ENCODE measurements at regions not wholly inside any gene's neighbourhood (a gene's known extent, or its start where the extent isn't known, plus 50 kb on each side); places are given as distances from the start of the nearest gene placed in this dataset.

- TF ChIP-seq CTCF (IDR thresholded peaks at IDR 0.05 in 4 of 5, conservative IDR thresholded peaks at IDR 0.05 in 1 of 5) = no peak
- TF ChIP-seq POLR2A (IDR thresholded peaks at IDR 0.05) = no peak
- ATAC-seq (no peak), DNase-seq (no peak)
- H3K9me3 ChIP-seq = peaks cover 0 to 7% (median 0%) of the 10 kb centered on the region in 3 donors
- H3K4me1 ChIP-seq = no peaks in the 10 kb centered on the region
- intact Hi-C loops (cut with DNase I; ENCODE audit: low total_unique reads) = no loop called here
- no peak overlapping the region for H3K4me3 ChIP-seq
- no peaks in the 10 kb centered on the region for H3K27me3 ChIP-seq
- in situ Hi-C loops (cut with MboI; ENCODE audit: low sequenced_read_pairs in 4 of 4) = no loop called here
- no peaks in the 10 kb centered on the region for H3K36me3 ChIP-seq
- no peak overlapping the region for H3K27ac ChIP-seq
Observed at GRCh38 chr7:153642989-153643388, 409.2 kb upstream of the DPP6 start.

DNA sequence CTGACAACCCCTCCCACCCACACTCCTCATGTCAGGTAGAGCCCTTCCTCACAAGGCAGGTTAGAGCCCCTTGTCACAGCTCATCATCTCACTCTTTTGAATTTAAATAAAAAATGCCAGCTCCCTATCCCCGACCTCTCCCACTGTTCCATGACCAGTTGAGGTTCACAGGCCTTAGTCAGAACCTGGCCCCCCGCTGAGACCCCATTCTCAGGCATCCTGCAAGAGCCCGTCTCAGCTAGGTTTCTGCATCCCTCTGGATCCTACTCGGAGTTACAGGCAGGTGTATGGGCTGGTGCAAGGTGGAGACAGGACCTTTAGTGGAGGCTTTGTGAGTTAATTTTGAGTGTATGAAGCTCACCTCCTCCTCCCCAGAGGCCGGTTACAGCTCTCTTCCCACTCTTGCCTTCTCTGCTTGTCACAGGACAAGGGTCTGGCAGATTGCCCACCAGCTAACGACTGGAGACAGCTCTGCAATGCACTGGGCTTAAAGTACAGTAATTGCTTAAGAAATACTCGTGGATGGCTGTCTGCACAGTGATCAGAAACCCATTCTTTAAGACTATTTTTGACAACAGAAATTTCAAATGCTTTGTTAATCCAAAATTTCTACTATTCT, 394.9 kb upstream of the DPP6 start:
- in situ Hi-C loops (cut with MboI; ENCODE audit: low sequenced_read_pairs in 4 of 4) (no loop called here), intact Hi-C loops (cut with DNase I; ENCODE audit: low total_unique reads) (no loop called here)
- DNase-seq = no peak
- Histone ChIP-seq H3K4me3 (no peak overlapping the region), H3K4me1 (no peaks in the 10 kb centered on the region), H3K36me3 (no peaks in the 10 kb centered on the region), H3K27me3 (no peaks in the 10 kb centered on the region), H3K9me3 (no peaks in the 10 kb centered on the region), H3K27ac (no peak overlapping the region)
- TF ChIP-seq POLR2A (IDR thresholded peaks at IDR 0.05) (no peak), CTCF (IDR thresholded peaks at IDR 0.05 in 4 of 5, conservative IDR thresholded peaks at IDR 0.05 in 1 of 5) (no peak)
- no peak for ATAC-seq

- no peaks in the 10 kb centered on the region for H3K36me3 ChIP-seq
- H3K27ac ChIP-seq = no peak overlapping the region
- TF ChIP-seq POLR2A (IDR thresholded peaks at IDR 0.05) = no peak
- TF ChIP-seq CTCF (IDR thresholded peaks at IDR 0.05 in 4 of 5, conservative IDR thresholded peaks at IDR 0.05 in 1 of 5) = no peak
- DNase-seq = no peak
- intact Hi-C loops (cut with DNase I; ENCODE audit: low total_unique reads) = no loop called here
- in situ Hi-C loops (cut with MboI; ENCODE audit: low sequenced_read_pairs in 4 of 4) = no loop called here
- H3K9me3 ChIP-seq = no peaks in the 10 kb centered on the region
- H3K4me1 ChIP-seq = no peaks in the 10 kb centered on the region
- no peak overlapping the region for H3K4me3 ChIP-seq
- ATAC-seq = no peak
- no peaks in the 10 kb centered on the region for H3K27me3 ChIP-seq
Observed at GRCh38 chr7:153675131-153675530, 377.1 kb upstream of the DPP6 start.

- no peaks in the 10 kb centered on the region for H3K27me3 ChIP-seq
- no peak for DNase-seq
- no peaks in the 10 kb centered on the region for H3K4me1 ChIP-seq
- intact Hi-C loops (cut with DNase I; ENCODE audit: low total_unique reads) = no loop called here
- in situ Hi-C loops (cut with MboI; ENCODE audit: low sequenced_read_pairs in 4 of 4) = no loop called here
- no peak for ATAC-seq
- no peak overlapping the region for H3K4me3 ChIP-seq
- no peak overlapping the region for H3K27ac ChIP-seq
- no peaks in the 10 kb centered on the region for H3K9me3 ChIP-seq
- H3K36me3 ChIP-seq = no peaks in the 10 kb centered on the region
- TF ChIP-seq CTCF (IDR thresholded peaks at IDR 0.05 in 4 of 5, conservative IDR thresholded peaks at IDR 0.05 in 1 of 5) (no peak), POLR2A (IDR thresholded peaks at IDR 0.05) (no peak)
Observed at GRCh38 chr7:153682628-153683027, 369.6 kb upstream of the DPP6 start.

DNA sequence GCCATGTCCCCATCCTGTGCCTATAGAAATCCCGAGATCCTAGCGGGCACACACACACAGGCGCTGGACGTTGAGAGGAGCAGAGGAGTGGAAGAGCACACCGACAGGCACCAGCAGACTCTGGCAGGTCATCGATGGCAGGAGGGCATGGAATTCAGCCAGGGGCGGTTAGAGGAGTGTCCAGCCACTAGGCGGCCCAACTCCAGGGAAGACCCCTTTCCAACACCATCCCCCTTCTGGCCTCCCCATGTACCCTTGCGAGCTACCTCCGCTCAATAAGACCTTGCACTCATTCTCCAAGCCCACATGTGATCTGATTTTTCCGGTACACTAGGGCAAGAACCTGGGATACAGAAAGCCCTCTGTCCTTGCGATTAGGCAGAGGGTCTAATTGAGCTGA, 356.0 kb upstream of the DPP6 start:
- ATAC-seq (no peak), DNase-seq (no peak)
- TF ChIP-seq CTCF (IDR thresholded peaks at IDR 0.05 in 4 of 5, conservative IDR thresholded peaks at IDR 0.05 in 1 of 5) = no peak
- TF ChIP-seq POLR2A (IDR thresholded peaks at IDR 0.05) = no peak
- Histone ChIP-seq H3K27me3 (no peaks in the 10 kb centered on the region), H3K36me3 (no peaks in the 10 kb centered on the region), H3K4me3 (no peak overlapping the region), H3K9me3 (no peaks in the 10 kb centered on the region), H3K4me1 (no peaks in the 10 kb centered on the region), H3K27ac (no peak overlapping the region)
- in situ Hi-C loops (cut with MboI; ENCODE audit: low sequenced_read_pairs in 4 of 4) = no loop called here
- intact Hi-C loops (cut with DNase I; ENCODE audit: low total_unique reads) = no loop called here

Data from gastrocnemius medialis (tissue), 4 donors.